ENCODE measurements at regions not wholly inside any gene's neighbourhood (a gene's known extent, or its start where the extent isn't known, plus 50 kb on each side); places are given as distances from the start of the nearest gene placed in this dataset.

GRCh38 chr6:159429433-159429832 is 260.2 kb downstream of the FNDC1 start:
- no peak for TF ChIP-seq TAF1 (IDR thresholded peaks at IDR 0.05; ENCODE audit: borderline replicate concordance, low read depth, low read length)
- TF ChIP-seq POLR2AphosphoS5 (IDR thresholded peaks at IDR 0.05; ENCODE audit: low read depth, low read length), result no peak
